ENCODE measurements at regions not wholly inside any gene's neighbourhood (a gene's known extent, or its start where the extent isn't known, plus 50 kb on each side); places are given as distances from the start of the nearest gene placed in this dataset.

DNA sequence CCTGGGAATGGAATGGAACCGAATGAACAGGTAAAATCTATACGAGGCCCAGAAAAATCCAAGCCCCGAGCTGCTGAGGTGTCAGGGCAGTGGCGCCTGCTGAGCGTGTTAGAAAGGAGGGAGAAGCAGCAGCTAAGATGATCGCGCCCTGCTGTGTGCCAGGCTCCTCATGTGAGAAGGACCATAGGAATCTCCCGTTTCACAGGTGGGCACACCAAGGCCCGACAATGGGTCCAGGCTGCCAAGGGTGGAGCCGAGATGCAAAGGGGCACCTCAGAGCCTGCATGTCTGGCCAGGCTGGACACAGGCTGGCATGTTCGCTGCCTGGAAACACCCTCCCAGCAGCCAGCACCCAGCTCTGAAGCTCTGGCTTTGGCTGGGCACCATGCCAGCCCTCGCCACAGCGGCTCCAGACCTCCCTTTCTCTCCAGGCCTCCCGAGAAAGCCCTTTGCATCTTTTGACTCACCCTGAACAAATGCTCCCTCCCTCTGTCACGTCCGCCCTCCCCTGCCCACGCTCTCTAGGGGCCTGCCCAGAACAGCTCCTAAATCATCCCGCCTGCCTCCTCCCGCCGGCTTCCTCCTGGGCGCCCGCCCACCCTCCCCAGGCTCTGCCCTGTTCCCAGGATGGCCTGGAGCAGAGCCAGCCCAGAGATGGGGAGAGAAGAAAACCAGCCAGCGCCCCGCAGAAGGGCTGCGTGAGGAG, 217.8 kb upstream of the GSE1 start:
- 32 to 43% (median 38%) methylated on average over 8 to 25 of the region's 25 CpGs for WGBS, 4 donors
- Histone ChIP-seq H3K9me3 (replicated peaks in 1 of 3) (no peaks in the 10 kb centered on the region), H3K36me3 (replicated peaks in 1 of 2) (no peaks in the 10 kb centered on the region), H3K27ac (peak overlapping the region in 4 of 5 donors; percentile 30 to 84 (median 53)), H3K4me1 (replicated peaks in 1 of 2) (peaks cover 33 to 54% of the 10 kb centered on the region in 2 donors), H3K4me3 (no peak overlapping the region), H3K27me3 (no peaks in the 10 kb centered on the region)
- peak; percentile 78 to 97 (median 93) for DNase-seq
- intact Hi-C loops (cut with DNase I) = loop anchor here in 1 of 2 donors (10.0 kb wide), 1 partner anchor 319 kb away; no protein-coding TSS in a partner anchor
- TF ChIP-seq POLR2A (IDR thresholded peaks at IDR 0.05) = no peak
- TF ChIP-seq, protein P1, sequence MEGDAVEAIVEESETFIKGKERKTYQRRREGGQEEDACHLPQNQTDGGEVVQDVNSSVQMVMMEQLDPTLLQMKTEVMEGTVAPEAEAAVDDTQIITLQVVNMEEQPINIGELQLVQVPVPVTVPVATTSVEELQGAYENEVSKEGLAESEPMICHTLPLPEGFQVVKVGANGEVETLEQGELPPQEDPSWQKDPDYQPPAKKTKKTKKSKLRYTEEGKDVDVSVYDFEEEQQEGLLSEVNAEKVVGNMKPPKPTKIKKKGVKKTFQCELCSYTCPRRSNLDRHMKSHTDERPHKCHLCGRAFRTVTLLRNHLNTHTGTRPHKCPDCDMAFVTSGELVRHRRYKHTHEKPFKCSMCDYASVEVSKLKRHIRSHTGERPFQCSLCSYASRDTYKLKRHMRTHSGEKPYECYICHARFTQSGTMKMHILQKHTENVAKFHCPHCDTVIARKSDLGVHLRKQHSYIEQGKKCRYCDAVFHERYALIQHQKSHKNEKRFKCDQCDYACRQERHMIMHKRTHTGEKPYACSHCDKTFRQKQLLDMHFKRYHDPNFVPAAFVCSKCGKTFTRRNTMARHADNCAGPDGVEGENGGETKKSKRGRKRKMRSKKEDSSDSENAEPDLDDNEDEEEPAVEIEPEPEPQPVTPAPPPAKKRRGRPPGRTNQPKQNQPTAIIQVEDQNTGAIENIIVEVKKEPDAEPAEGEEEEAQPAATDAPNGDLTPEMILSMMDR (IDR thresholded peaks at IDR 0.05) = no peak

- Histone ChIP-seq H3K36me3 (replicated peaks in 1 of 2) (no peaks in the 10 kb centered on the region), H3K27me3 (no peaks in the 10 kb centered on the region), H3K4me1 (replicated peaks in 1 of 2) (peaks cover 25 to 47% of the 10 kb centered on the region in 2 donors), H3K4me3 (no peak overlapping the region), H3K9me3 (replicated peaks in 1 of 3) (no peaks in the 10 kb centered on the region), H3K27ac (peak overlapping the region; percentile 10 to 84 (median 30))
- peak in 5 of 7 donors; percentile 41 to 62 (median 44) for DNase-seq
- intact Hi-C loops (cut with DNase I) = loop anchor here in 1 of 2 donors (10.0 kb wide), 1 partner anchor 319 kb away; no protein-coding TSS in a partner anchor
- WGBS, 4 donors = 14 to 49% (median 40%) methylated on average over 7 to 24 of the region's 24 CpGs
- TF ChIP-seq, protein P1 (IDR thresholded peaks at IDR 0.05) = no peak
- TF ChIP-seq POLR2A (IDR thresholded peaks at IDR 0.05) = no peak
Measured at GRCh38 chr16:85395913-85396878, 216.9 kb upstream of the GSE1 start.

- no peak for TF ChIP-seq POLR2A (IDR thresholded peaks at IDR 0.05)
- peaks cover 24 to 40% of the 10 kb centered on the region in 2 donors for H3K4me1 ChIP-seq (replicated peaks in 1 of 2)
- H3K27me3 ChIP-seq = no peaks in the 10 kb centered on the region
- intact Hi-C loops (cut with DNase I) = loop anchor here in 1 of 2 donors (10.0 kb wide), 1 partner anchor 318 kb away; no protein-coding TSS in a partner anchor
- no peak overlapping the region for H3K4me3 ChIP-seq
- H3K27ac ChIP-seq = peak overlapping the region in 3 of 5 donors; percentile 30 to 84 (median 76)
- H3K9me3 ChIP-seq (replicated peaks in 1 of 3) = no peaks in the 10 kb centered on the region
- H3K36me3 ChIP-seq (replicated peaks in 1 of 2) = no peaks in the 10 kb centered on the region
- DNase-seq = peak in 5 of 7 donors; percentile 5 to 27 (median 15)
- WGBS, 4 donors = 75 to 90% (median 80%) methylated on average over 15 to 25 of the region's 25 CpGs
Measured at GRCh38 chr16:85396879-85397871, 215.9 kb upstream of the GSE1 start.

- intact Hi-C loops (cut with DNase I) = loop anchor here in 1 of 2 donors (10.0 kb wide), 1 partner anchor 317 kb away; no protein-coding TSS in a partner anchor
- WGBS, 4 donors = 94 to 96% (median 95%) methylated on average over 8 of the region's 8 CpGs
- DNase-seq = peak in 3 of 7 donors; percentile 0 to 14 (median 12)
- Histone ChIP-seq H3K4me1 (replicated peaks in 1 of 2) (peaks cover 24 to 40% of the 10 kb centered on the region in 2 donors), H3K9me3 (replicated peaks in 1 of 3) (no peaks in the 10 kb centered on the region), H3K27ac (no peak overlapping the region), H3K27me3 (no peaks in the 10 kb centered on the region), H3K36me3 (replicated peaks in 1 of 2) (no peaks in the 10 kb centered on the region), H3K4me3 (no peak overlapping the region)
- TF ChIP-seq POLR2A (IDR thresholded peaks at IDR 0.05) = no peak
- TF ChIP-seq, protein P1 (IDR thresholded peaks at IDR 0.05) = no peak
Measured at GRCh38 chr16:85398050-85398451, 215.1 kb upstream of the GSE1 start.
